ENCODE measurements at regions not wholly inside any gene's neighbourhood (a gene's known extent, or its start where the extent isn't known, plus 50 kb on each side); places are given as distances from the start of the nearest gene placed in this dataset.

DNA sequence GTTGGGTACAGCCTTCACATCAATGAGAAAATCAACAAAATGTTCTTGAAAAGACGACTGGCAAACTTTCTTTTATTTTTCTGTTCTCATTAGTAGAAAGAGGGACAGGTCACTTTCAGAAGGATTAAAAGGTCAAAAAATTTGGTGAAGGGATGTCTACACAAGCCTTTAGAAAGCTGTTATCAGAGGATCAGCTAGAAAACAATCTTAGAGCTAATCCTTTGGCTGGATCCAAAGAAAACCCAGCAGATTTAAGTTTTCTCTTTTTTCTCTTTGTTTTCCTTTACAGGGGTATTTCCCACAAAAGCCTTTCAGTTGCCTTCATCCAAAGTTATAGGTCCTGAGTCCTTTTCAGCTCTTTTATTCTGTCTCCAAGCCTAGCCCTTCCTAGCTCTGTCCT is 57.3 kb upstream of the EDN1 start:
- TF ChIP-seq, protein P1, sequence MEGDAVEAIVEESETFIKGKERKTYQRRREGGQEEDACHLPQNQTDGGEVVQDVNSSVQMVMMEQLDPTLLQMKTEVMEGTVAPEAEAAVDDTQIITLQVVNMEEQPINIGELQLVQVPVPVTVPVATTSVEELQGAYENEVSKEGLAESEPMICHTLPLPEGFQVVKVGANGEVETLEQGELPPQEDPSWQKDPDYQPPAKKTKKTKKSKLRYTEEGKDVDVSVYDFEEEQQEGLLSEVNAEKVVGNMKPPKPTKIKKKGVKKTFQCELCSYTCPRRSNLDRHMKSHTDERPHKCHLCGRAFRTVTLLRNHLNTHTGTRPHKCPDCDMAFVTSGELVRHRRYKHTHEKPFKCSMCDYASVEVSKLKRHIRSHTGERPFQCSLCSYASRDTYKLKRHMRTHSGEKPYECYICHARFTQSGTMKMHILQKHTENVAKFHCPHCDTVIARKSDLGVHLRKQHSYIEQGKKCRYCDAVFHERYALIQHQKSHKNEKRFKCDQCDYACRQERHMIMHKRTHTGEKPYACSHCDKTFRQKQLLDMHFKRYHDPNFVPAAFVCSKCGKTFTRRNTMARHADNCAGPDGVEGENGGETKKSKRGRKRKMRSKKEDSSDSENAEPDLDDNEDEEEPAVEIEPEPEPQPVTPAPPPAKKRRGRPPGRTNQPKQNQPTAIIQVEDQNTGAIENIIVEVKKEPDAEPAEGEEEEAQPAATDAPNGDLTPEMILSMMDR (IDR thresholded peaks at IDR 0.05; ENCODE audit: low read depth, low read length, poor library complexity, severe bottlenecking): no peak
- TF ChIP-seq EZH2phosphoT487 (IDR thresholded peaks at IDR 0.05; ENCODE audit: borderline replicate concordance, low read length): no peak
